ENCODE measurements at regions not wholly inside any gene's neighbourhood (a gene's known extent, or its start where the extent isn't known, plus 50 kb on each side); places are given as distances from the start of the nearest gene placed in this dataset.

DNA sequence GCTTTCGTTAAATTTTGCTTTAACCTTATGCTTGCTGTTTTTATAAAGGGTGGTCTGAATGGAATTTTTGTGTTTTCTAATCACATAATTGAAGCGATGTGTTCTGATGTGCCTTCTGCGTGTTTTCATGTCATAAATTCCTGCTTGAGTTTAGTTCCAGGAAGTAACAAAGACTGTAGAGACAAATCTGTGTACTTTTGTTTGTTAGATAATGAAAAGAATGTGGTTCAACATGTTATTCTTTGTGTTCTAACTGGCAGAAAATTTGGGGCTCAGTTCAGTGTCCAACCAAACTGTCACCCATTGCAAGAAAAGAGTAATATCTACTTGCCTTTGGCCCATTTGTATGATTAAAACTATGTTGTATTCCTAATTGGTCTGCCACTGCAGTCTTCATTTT, 324.0 kb downstream of the DIPK2A start:
- Histone ChIP-seq H3K4me2 (ENCODE audit: low read length) (no peak overlapping the region), H3K36me3 (ENCODE audit: insufficient read depth, low read length) (no peaks in the 10 kb centered on the region), H3K4me3 (ENCODE audit: low read length) (no peak overlapping the region), H3F3A (ENCODE audit: insufficient read depth, low read length, poor library complexity, severe bottlenecking) (no peaks in the 10 kb centered on the region), H3K27me3 (ENCODE audit: insufficient read depth, low read depth, low read length) (no peaks in the 10 kb centered on the region), H3K9ac (ENCODE audit: low read length) (no peak overlapping the region), H3K27ac (ENCODE audit: low read length) (no peak overlapping the region), H4K20me1 (ENCODE audit: insufficient read depth) (no peaks in the 10 kb centered on the region), H3K9me3 (ENCODE audit: low read length) (no peaks in the 10 kb centered on the region), H2AFZ (ENCODE audit: low read depth, low read length) (no peak overlapping the region), H3K9me2 (ENCODE audit: insufficient read depth, low read length) (no peaks in the 10 kb centered on the region), H3K79me2 (replicated peaks; ENCODE audit: insufficient read depth, low read length) (no peaks in the 10 kb centered on the region)
- TF ChIP-seq RAD21 (conservative IDR thresholded peaks at IDR 0.05) (no peak), SMC3 (conservative IDR thresholded peaks at IDR 0.05; ENCODE audit: poor library complexity) (no peak), CTCF (IDR thresholded peaks at IDR 0.05; ENCODE audit: poor library complexity, severe bottlenecking) (no peak), EP300 (conservative IDR thresholded peaks at IDR 0.05; ENCODE audit: poor library complexity, severe bottlenecking) (no peak), POLR2AphosphoS5 (IDR thresholded peaks at IDR 0.05) (no peak)

GRCh38 chr3:144296808-144297207, 325.2 kb downstream of the DIPK2A start:
- Histone ChIP-seq H3K4me3 (ENCODE audit: low read length) (no peak overlapping the region), H3K4me2 (ENCODE audit: low read length) (no peak overlapping the region), H3K9ac (ENCODE audit: low read length) (no peak overlapping the region), H3K27me3 (ENCODE audit: insufficient read depth, low read depth, low read length) (no peaks in the 10 kb centered on the region), H3K36me3 (ENCODE audit: insufficient read depth, low read length) (no peaks in the 10 kb centered on the region), H2AFZ (ENCODE audit: low read depth, low read length) (no peak overlapping the region), H3K79me2 (replicated peaks; ENCODE audit: insufficient read depth, low read length) (no peaks in the 10 kb centered on the region), H3K9me2 (ENCODE audit: insufficient read depth, low read length) (no peaks in the 10 kb centered on the region), H4K20me1 (ENCODE audit: insufficient read depth) (no peaks in the 10 kb centered on the region), H3K27ac (ENCODE audit: low read length) (no peak overlapping the region), H3F3A (ENCODE audit: insufficient read depth, low read length, poor library complexity, severe bottlenecking) (no peaks in the 10 kb centered on the region), H3K9me3 (ENCODE audit: low read length) (peaks cover 2% of the 10 kb centered on the region)
- TF ChIP-seq CTCF (IDR thresholded peaks at IDR 0.05; ENCODE audit: poor library complexity, severe bottlenecking): no peak
- TF ChIP-seq MXI1 (conservative IDR thresholded peaks at IDR 0.05; ENCODE audit: poor library complexity, severe bottlenecking): no peak
- no peak for TF ChIP-seq RAD21 (conservative IDR thresholded peaks at IDR 0.05)
- no peak for TF ChIP-seq POLR2AphosphoS5 (IDR thresholded peaks at IDR 0.05)
- no peak for TF ChIP-seq SMC3 (conservative IDR thresholded peaks at IDR 0.05; ENCODE audit: poor library complexity)
- TF ChIP-seq TAF1 (IDR thresholded peaks at IDR 0.05; ENCODE audit: low read depth): no peak
- TF ChIP-seq, protein P1, sequence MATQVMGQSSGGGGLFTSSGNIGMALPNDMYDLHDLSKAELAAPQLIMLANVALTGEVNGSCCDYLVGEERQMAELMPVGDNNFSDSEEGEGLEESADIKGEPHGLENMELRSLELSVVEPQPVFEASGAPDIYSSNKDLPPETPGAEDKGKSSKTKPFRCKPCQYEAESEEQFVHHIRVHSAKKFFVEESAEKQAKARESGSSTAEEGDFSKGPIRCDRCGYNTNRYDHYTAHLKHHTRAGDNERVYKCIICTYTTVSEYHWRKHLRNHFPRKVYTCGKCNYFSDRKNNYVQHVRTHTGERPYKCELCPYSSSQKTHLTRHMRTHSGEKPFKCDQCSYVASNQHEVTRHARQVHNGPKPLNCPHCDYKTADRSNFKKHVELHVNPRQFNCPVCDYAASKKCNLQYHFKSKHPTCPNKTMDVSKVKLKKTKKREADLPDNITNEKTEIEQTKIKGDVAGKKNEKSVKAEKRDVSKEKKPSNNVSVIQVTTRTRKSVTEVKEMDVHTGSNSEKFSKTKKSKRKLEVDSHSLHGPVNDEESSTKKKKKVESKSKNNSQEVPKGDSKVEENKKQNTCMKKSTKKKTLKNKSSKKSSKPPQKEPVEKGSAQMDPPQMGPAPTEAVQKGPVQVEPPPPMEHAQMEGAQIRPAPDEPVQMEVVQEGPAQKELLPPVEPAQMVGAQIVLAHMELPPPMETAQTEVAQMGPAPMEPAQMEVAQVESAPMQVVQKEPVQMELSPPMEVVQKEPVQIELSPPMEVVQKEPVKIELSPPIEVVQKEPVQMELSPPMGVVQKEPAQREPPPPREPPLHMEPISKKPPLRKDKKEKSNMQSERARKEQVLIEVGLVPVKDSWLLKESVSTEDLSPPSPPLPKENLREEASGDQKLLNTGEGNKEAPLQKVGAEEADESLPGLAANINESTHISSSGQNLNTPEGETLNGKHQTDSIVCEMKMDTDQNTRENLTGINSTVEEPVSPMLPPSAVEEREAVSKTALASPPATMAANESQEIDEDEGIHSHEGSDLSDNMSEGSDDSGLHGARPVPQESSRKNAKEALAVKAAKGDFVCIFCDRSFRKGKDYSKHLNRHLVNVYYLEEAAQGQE (IDR thresholded peaks at IDR 0.05; ENCODE audit: borderline replicate concordance): no peak
- TF ChIP-seq EZH2 (IDR thresholded peaks at IDR 0.05; ENCODE audit: borderline replicate concordance, insufficient read depth, low read length, poor library complexity, severe bottlenecking): no peak
- TF ChIP-seq EP300 (conservative IDR thresholded peaks at IDR 0.05; ENCODE audit: poor library complexity, severe bottlenecking): no peak
